Endothelial cell of umbilical vein (primary cell): ENCODE measurements at regions not wholly inside any gene's neighbourhood (a gene's known extent, or its start where the extent isn't known, plus 50 kb on each side); places are given as distances from the start of the nearest gene placed in this dataset.

Experiments
- BruUV-seq: library from RNA; stranded (reverse); fragments of 400-500 nt; replicated peaks from 2 replicates; lab custom pipeline; 2021; lab: Mats Ljungman, UMichigan
- CTCF ChIA-PET: fragments of 300-600, 350-600 bp; sonication (Branson Sonifier 250); formaldehyde crosslinking; loops from one replicate; lab custom pipeline; 2021; ENCODE audit warnings: antibody characterized with exemption, inconsistent platforms; lab: Charles Lee
- POLR2A ChIA-PET: fragments of 300-600, 350-600 bp; sonication (Branson Sonifier 250); formaldehyde crosslinking; loops from one replicate; lab custom pipeline; 2021; ENCODE audit warnings: antibody characterized with exemption, inconsistent platforms; lab: Charles Lee
- DNase-seq: peaks from one replicate; pipeline ENCODE4 v3.0.0-alpha.2; 2011; ENCODE audit warnings: low read depth, low spot score
- FAIRE-seq: peaks from 2 replicates; lab custom pipeline; 2011; peaks lifted over from hg19 to GRCh38; lab: Jason Lieb, UNC
- H2AFZ ChIP-seq: 2 replicates; pipeline ENCODE4 v1.6.0; 2012; ENCODE audit warnings: low read depth, low read length, control low read depth, inconsistent platforms
- H3K27ac ChIP-seq: 2 replicates; pipeline ENCODE4 v1.5.1; 2011; ENCODE audit warnings: low read depth, mild to moderate bottlenecking, control low read depth, low read length, moderate library complexity; ENCODE audit not compliant: insufficient read depth
- H3K27me3 ChIP-seq, 2 experiments: 2 replicates each; pipeline versions ENCODE4 v1.6.0 to v1.6.1; 2011; ENCODE audit warnings: low read length in 2 of 2, mixed read lengths in 1 of 2; ENCODE audit not compliant: control insufficient read depth in 2 of 2, insufficient read depth in 2 of 2
- H3K36me3 ChIP-seq, 2 experiments: 2 replicates in 1 of 2; 3 replicates in 1 of 2; pipeline ENCODE4 v1.5.1; 2011; ENCODE audit warnings: low read length in 2 of 2, mild to moderate bottlenecking in 1 of 2, moderate library complexity in 1 of 2; ENCODE audit not compliant: control insufficient read depth in 2 of 2, insufficient read depth in 2 of 2; ENCODE audit errors: extremely low read depth in 1 of 2
- H3K4me1 ChIP-seq: 3 replicates; pipeline ENCODE4 v1.5.1; 2011; ENCODE audit warnings: mild to moderate bottlenecking, low read length; ENCODE audit not compliant: control insufficient read depth, insufficient read depth; ENCODE audit errors: extremely low read depth
- H3K4me2 ChIP-seq: 2 replicates; pipeline ENCODE4 v1.6.1; 2011; ENCODE audit warnings: low read length, control low read depth, mixed read lengths; ENCODE audit not compliant: insufficient read depth
- H3K4me3 ChIP-seq, 3 experiments: fragments of 200-600 bp in 1 of 3; sonication (generic), shearing (Covaris generic) in 1 of 3; replicated peaks in 1 of 3; 2 replicates each; pipeline ENCODE4 v1.5.1; 2011 to 2016; ENCODE audit warnings: control low read depth in 3 of 3, low read length in 3 of 3, mild to moderate bottlenecking in 2 of 3, inconsistent platforms in 1 of 3, low read depth in 1 of 3, moderate library complexity in 1 of 3; ENCODE audit not compliant: insufficient read depth in 1 of 3
- H3K79me2 ChIP-seq: 2 replicates; pipeline ENCODE4 v1.6.0; 2012; ENCODE audit warnings: low read length, inconsistent platforms; ENCODE audit not compliant: control insufficient read depth, insufficient read depth
- H3K9ac ChIP-seq: replicated peaks from 2 replicates; pipeline ENCODE3; 2011; ENCODE audit warnings: low read length, control low read depth; ENCODE audit not compliant: insufficient read depth; ENCODE audit errors: extremely low read depth
- H3K9me1 ChIP-seq: replicated peaks from 3 replicates; pipeline ENCODE4 v1.6.0; 2011; ENCODE audit warnings: mild to moderate bottlenecking, low read length; ENCODE audit not compliant: control insufficient read depth, insufficient read depth; ENCODE audit errors: extremely low read depth
- H3K9me3 ChIP-seq: replicated peaks from 2 replicates; pipeline ENCODE4 v1.5.1; 2012; ENCODE audit warnings: low read length, inconsistent platforms; ENCODE audit not compliant: control insufficient read depth, insufficient read depth
- H4K20me1 ChIP-seq: replicated peaks from 2 replicates; pipeline ENCODE3; 2011; ENCODE audit warnings: mild to moderate bottlenecking, low read length; ENCODE audit not compliant: control insufficient read depth, insufficient read depth; ENCODE audit errors: extremely low read depth
- CTCF ChIP-seq, 2 donors: IDR thresholded peaks; 1 replicate in 1 of 2; 2 replicates in 1 of 2; pipeline ENCODE4 v1.5.1; 2011; ENCODE audit warnings: low read length in 2 of 2, mild to moderate bottlenecking in 2 of 2, moderate library complexity in 2 of 2, control low read depth in 1 of 2, inconsistent platforms in 1 of 2, low read depth in 1 of 2; ENCODE audit not compliant: insufficient read depth in 1 of 2; ENCODE audit errors: extremely low read depth in 1 of 2
- EZH2 ChIP-seq: IDR thresholded peaks from 2 replicates; pipeline ENCODE4 v1.6.1; 2012; ENCODE audit warnings: borderline replicate concordance, low read depth, mild to moderate bottlenecking, moderate library complexity, low read length, inconsistent platforms; ENCODE audit not compliant: severe bottlenecking
- FOS ChIP-seq: IDR thresholded peaks from 2 replicates; pipeline ENCODE4 v1.6.1; 2011; ENCODE audit warnings: mild to moderate bottlenecking, low read length, moderate library complexity, borderline replicate concordance; ENCODE audit not compliant: insufficient read depth
- GATA2 ChIP-seq: IDR thresholded peaks from 2 replicates; pipeline ENCODE4 v1.7.0; 2011; ENCODE audit warnings: low read depth, mild to moderate bottlenecking, moderate library complexity, mixed read lengths, low read length; ENCODE audit not compliant: insufficient read length, insufficient read depth
- JUN ChIP-seq: IDR thresholded peaks from 2 replicates; pipeline ENCODE4 v1.6.1; 2011; ENCODE audit warnings: borderline replicate concordance, low read depth; ENCODE audit not compliant: insufficient read length, insufficient read depth
- MYC ChIP-seq: IDR thresholded peaks from one replicate; pipeline ENCODE4 v1.6.1; 2011; ENCODE audit warnings: mild to moderate bottlenecking, low read depth, low read length
- POLR2A ChIP-seq: IDR thresholded peaks from 2 replicates; pipeline ENCODE4 v1.6.1; 2012; ENCODE audit warnings: low read depth, mild to moderate bottlenecking, control low read depth, low read length
- POLR2AphosphoS5 ChIP-seq: IDR thresholded peaks from 2 replicates; pipeline ENCODE4 v1.6.1; 2012; ENCODE audit warnings: low read depth, mild to moderate bottlenecking, control low read depth, low read length, moderate library complexity; ENCODE audit not compliant: insufficient read depth
- dilution Hi-C: fragments of 300-500 bp; cut with MboI; formaldehyde crosslinking; loops from one replicate; pipeline ENCODE4 v1.15.0; 2019; ENCODE audit warnings: low sequenced_read_pairs; ENCODE audit not compliant: extremely low pct_ligation_motif_present
- intact Hi-C: fragments of 100-400 bp; cut with micrococcal nuclease; formaldehyde crosslinking; loops from one replicate; pipeline ENCODE4 v1.10.0; 2022
- TF ChIP-seq, protein P1 (sequence below): IDR thresholded peaks from 2 replicates; pipeline ENCODE4 v1.6.1; 2011; ENCODE audit not compliant: insufficient read depth, insufficient read length

DNA sequence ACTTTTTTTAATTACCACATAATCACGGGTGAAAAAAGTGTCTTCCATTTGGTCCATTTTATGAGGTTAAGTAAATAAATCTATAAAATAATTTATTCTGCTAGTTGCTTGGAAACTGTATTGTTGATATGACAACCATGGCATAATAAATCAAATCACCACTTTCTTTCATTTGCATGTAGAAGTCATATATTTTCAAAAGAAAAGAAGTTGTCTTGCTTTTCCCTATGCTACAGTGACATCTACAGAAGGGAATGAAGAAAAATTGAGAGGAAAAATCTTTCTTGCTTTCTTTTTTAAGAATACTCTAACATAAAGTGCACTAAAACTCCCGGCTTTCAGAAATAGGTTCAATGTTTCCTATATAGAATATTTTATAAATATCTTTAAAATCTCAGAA, 228.5 kb downstream of the ZBBX start:
- FAIRE-seq (no peak), DNase-seq (no peak)
- no peaks in the 10 kb centered on the region for H3K36me3 ChIP-seq
- H2AFZ ChIP-seq: no peak overlapping the region
- no peak overlapping the region for H3K27ac ChIP-seq
- H3K27me3 ChIP-seq: no peaks in the 10 kb centered on the region
- intact Hi-C loops (no loop called here), dilution Hi-C loops (no loop called here)
- H3K9me3 ChIP-seq: no peaks in the 10 kb centered on the region
- no TSS peak for BruUV-seq
- ChIA-PET CTCF (no interaction called here), POLR2A (no interaction called here)
- H4K20me1 ChIP-seq: no peaks in the 10 kb centered on the region
- no peak for TF ChIP-seq JUN
- TF ChIP-seq CTCF (IDR thresholded peaks at IDR 0.05; ENCODE audit: extremely low read depth in 1 of 2, insufficient read depth in 1 of 2, low read depth in 1 of 2, low read length in 2 of 2): no peak
- no peak for TF ChIP-seq POLR2AphosphoS5
- TF ChIP-seq EZH2: no peak
- TF ChIP-seq GATA2: no peak
- TF ChIP-seq FOS: no peak
- TF ChIP-seq, protein P1, sequence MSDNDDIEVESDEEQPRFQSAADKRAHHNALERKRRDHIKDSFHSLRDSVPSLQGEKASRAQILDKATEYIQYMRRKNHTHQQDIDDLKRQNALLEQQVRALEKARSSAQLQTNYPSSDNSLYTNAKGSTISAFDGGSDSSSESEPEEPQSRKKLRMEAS: no peak
- no peak for TF ChIP-seq MYC
- no peak for TF ChIP-seq POLR2A
- H3K4me2 ChIP-seq: no peak overlapping the region
- H3K4me3 ChIP-seq: no peak overlapping the region
- H3K4me1 ChIP-seq: no peaks in the 10 kb centered on the region
- no peaks in the 10 kb centered on the region for H3K79me2 ChIP-seq
- no peaks in the 10 kb centered on the region for H3K9me1 ChIP-seq
- no peak overlapping the region for H3K9ac ChIP-seq
